ENCODE measurements at regions not wholly inside any gene's neighbourhood (a gene's known extent, or its start where the extent isn't known, plus 50 kb on each side); places are given as distances from the start of the nearest gene placed in this dataset.
"Not testable (repeated sequence)": the region's sequence is repeated elsewhere in the genome, so short reads cannot be mapped to it uniquely, and the experiment has no call there.

DNA sequence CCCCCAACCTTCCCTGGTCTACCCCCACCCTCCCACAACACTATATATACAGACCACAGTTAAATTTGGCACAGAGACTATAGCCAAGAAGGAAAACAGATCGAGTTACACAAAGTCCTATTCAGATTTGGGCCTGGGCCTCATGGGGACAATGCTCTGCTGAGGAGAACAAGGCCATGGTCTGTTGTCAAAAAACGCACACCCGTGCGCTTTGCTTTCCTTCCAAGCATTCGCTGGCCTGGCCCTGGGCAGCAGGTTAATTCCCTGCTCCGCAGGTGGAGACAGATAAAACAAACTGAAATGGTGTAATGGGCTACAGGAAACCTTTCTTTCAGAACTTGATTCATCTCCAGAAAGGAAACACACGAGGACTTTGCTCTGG is 256.2 kb downstream of the BCL2L11 start:
- H2AK9ac ChIP-seq (replicated peaks; ENCODE audit: low read depth, low read length, poor library complexity); H3K27me3 ChIP-seq (ENCODE audit: control insufficient read depth, insufficient read depth, low read length); H4K5ac ChIP-seq (ENCODE audit: low read depth, low read length); POLR2A ChIA-PET (ENCODE audit: unreplicated experiment); intact Hi-C loops (cut with micrococcal nuclease); H3K9me3 ChIP-seq (ENCODE audit: control insufficient read depth, insufficient read depth, low read length); H3K9ac ChIP-seq (ENCODE audit: low read depth, low read length); DNase-seq; H3K56ac ChIP-seq (ENCODE audit: extremely low read depth, insufficient read depth, low read length); H3K4me3 ChIP-seq (ENCODE audit: insufficient read depth, low read depth, low read length); H4K91ac ChIP-seq (ENCODE audit: insufficient read depth, low read depth, low read length); in situ Hi-C loops (cut with MboI; ENCODE audit: low sequenced_read_pairs); H3K14ac ChIP-seq (replicated peaks; ENCODE audit: low read depth, low read length); H2AFZ ChIP-seq (replicated peaks; ENCODE audit: low read length, poor library complexity); H3K23ac ChIP-seq (ENCODE audit: low read depth, low read length); H3K36me3 ChIP-seq (ENCODE audit: control insufficient read depth, insufficient read depth, low read length); BruUV-seq (replicated peaks); H2BK120ac ChIP-seq (ENCODE audit: low read depth, low read length); H3K4ac ChIP-seq (ENCODE audit: low read depth, low read length); H2BK15ac ChIP-seq (ENCODE audit: low read depth, low read length); H3K4me1 ChIP-seq (ENCODE audit: control insufficient read depth, insufficient read depth, low read length); CTCF ChIA-PET; dilution Hi-C loops (cut with HindIII; ENCODE audit: low sequenced_read_pairs, unreplicated experiment); H2BK20ac ChIP-seq (ENCODE audit: low read depth, low read length); H3K18ac ChIP-seq (ENCODE audit: low read depth, low read length); H2AK5ac ChIP-seq (ENCODE audit: low read depth, low read length); H3K9me1 ChIP-seq (ENCODE audit: insufficient read depth, low read length): not testable (repeated sequence)
- H4K8ac ChIP-seq (ENCODE audit: low read depth in 2 of 2, low read length in 2 of 2) = peak overlapping the region in 1 of 2 experiments; percentile 24; a peak in 1 of 4 replicates
- no CpG with 5 or more reads among the region's 7 CpGs for WGBS, 2 experiments (ENCODE audit: extremely low coverage in 2 of 2, insufficient read length in 1 of 2)
- H2BK5ac ChIP-seq (ENCODE audit: low read depth, low read length, poor library complexity, severe bottlenecking) = peak overlapping the region; percentile 3
- peak; percentile 59 for ATAC-seq (ENCODE audit: low read depth)
- peaks cover 7 to 21% of the 10 kb centered on the region in 2 experiments; a peak in 2 of 4 replicates for H3K79me1 ChIP-seq (ENCODE audit: low read depth in 1 of 2, low read length in 2 of 2)
- H3K27ac ChIP-seq (ENCODE audit: insufficient read depth, low read length) = peak overlapping the region; percentile 11; the same call in 1 of the 2 replicates
- H4K20me1 ChIP-seq (ENCODE audit: insufficient read depth, low read length) = peaks cover 19% of the 10 kb centered on the region
- H3K4me2 ChIP-seq (ENCODE audit: low read depth, low read length) = peak overlapping the region; percentile 12; the same call in 1 of the 2 replicates

GRCh38 chr2:111377386-111377959 is 256.8 kb downstream of the BCL2L11 start:
- H2BK5ac ChIP-seq (ENCODE audit: low read depth, low read length, poor library complexity, severe bottlenecking); H3K36me3 ChIP-seq (ENCODE audit: control insufficient read depth, insufficient read depth, low read length); POLR2A ChIA-PET (ENCODE audit: unreplicated experiment); DNase-seq; H3K4me2 ChIP-seq (ENCODE audit: low read depth, low read length); H3K56ac ChIP-seq (ENCODE audit: extremely low read depth, insufficient read depth, low read length); H2BK20ac ChIP-seq (ENCODE audit: low read depth, low read length); H3K27ac ChIP-seq (ENCODE audit: insufficient read depth, low read length); H3K18ac ChIP-seq (ENCODE audit: low read depth, low read length); H3K4ac ChIP-seq (ENCODE audit: low read depth, low read length); intact Hi-C loops (cut with micrococcal nuclease); H4K8ac ChIP-seq (ENCODE audit: low read depth in 2 of 2, low read length in 2 of 2); CTCF ChIA-PET; H2BK120ac ChIP-seq (ENCODE audit: low read depth, low read length); ATAC-seq (ENCODE audit: low read depth); H3K4me1 ChIP-seq (ENCODE audit: control insufficient read depth, insufficient read depth, low read length); in situ Hi-C loops (cut with MboI; ENCODE audit: low sequenced_read_pairs); H4K5ac ChIP-seq (ENCODE audit: low read depth, low read length); dilution Hi-C loops (cut with HindIII; ENCODE audit: low sequenced_read_pairs, unreplicated experiment); H3K4me3 ChIP-seq (ENCODE audit: insufficient read depth, low read depth, low read length); H2AK5ac ChIP-seq (ENCODE audit: low read depth, low read length); H3K9me1 ChIP-seq (ENCODE audit: insufficient read depth, low read length); H3K9ac ChIP-seq (ENCODE audit: low read depth, low read length); H3K9me3 ChIP-seq (ENCODE audit: control insufficient read depth, insufficient read depth, low read length); H2BK15ac ChIP-seq (ENCODE audit: low read depth, low read length); H3K27me3 ChIP-seq (ENCODE audit: control insufficient read depth, insufficient read depth, low read length); H3K14ac ChIP-seq (replicated peaks; ENCODE audit: low read depth, low read length); H4K91ac ChIP-seq (ENCODE audit: insufficient read depth, low read depth, low read length); H3K23ac ChIP-seq (ENCODE audit: low read depth, low read length); BruUV-seq (replicated peaks); H2AFZ ChIP-seq (replicated peaks; ENCODE audit: low read length, poor library complexity); H2AK9ac ChIP-seq (replicated peaks; ENCODE audit: low read depth, low read length, poor library complexity): not testable (repeated sequence)
- H3K79me1 ChIP-seq (ENCODE audit: low read depth in 1 of 2, low read length in 2 of 2) = peaks cover 7 to 18% of the 10 kb centered on the region in 2 experiments; a peak in 2 of 4 replicates
- peaks cover 19% of the 10 kb centered on the region for H4K20me1 ChIP-seq (ENCODE audit: insufficient read depth, low read length)
- WGBS, 2 experiments (ENCODE audit: extremely low coverage in 2 of 2, insufficient read length in 1 of 2) = no CpG with 5 or more reads among the region's 13 CpGs
